H1 (cell line): ENCODE measurements at regions not wholly inside any gene's neighbourhood (a gene's known extent, or its start where the extent isn't known, plus 50 kb on each side); places are given as distances from the start of the nearest gene placed in this dataset.

Experiments
- CTCF ChIA-PET: fragments of 300-600 bp; sonication (Branson Sonifier 250); formaldehyde crosslinking; loops from one replicate; lab custom pipeline; 2021; ENCODE audit not compliant: partially characterized antibody; lab: Charles Lee
- POLR2A ChIA-PET: fragments of 300-600 bp; sonication (Branson Sonifier 250); formaldehyde crosslinking; loops from one replicate; lab custom pipeline; 2021; ENCODE audit warnings: inconsistent platforms; ENCODE audit not compliant: partially characterized antibody; lab: Charles Lee
- DNase-seq, 2 experiments: peaks; one replicate each; pipeline versions ENCODE4 v3.0.0 to v3.0.0-alpha.2; 2010 to 2022; ENCODE audit warnings: low spot score in 2 of 2, low read depth in 1 of 2, mixed read lengths in 1 of 2
- FAIRE-seq: peaks from 2 replicates; lab custom pipeline; 2011; peaks lifted over from hg19 to GRCh38; lab: Jason Lieb, UNC
- H2AFZ ChIP-seq: 2 replicates; pipeline ENCODE4 v1.8.1; 2012; ENCODE audit warnings: low read length, inconsistent platforms
- H2AK5ac ChIP-seq: 2 replicates; pipeline ENCODE4 v1.6.1; 2013; ENCODE audit warnings: low read depth, low read length
- H2BK120ac ChIP-seq: replicated peaks from 2 replicates; pipeline ENCODE3; 2013; ENCODE audit warnings: low read depth, low read length, inconsistent platforms
- H2BK12ac ChIP-seq: 2 replicates; pipeline ENCODE4 v1.6.1; 2013; ENCODE audit warnings: low read depth, low read length
- H2BK15ac ChIP-seq: 2 replicates; pipeline ENCODE4 v1.6.1; 2013; ENCODE audit warnings: low read length
- H2BK20ac ChIP-seq: 2 replicates; pipeline ENCODE4 v1.6.1; 2013; ENCODE audit warnings: low read length
- H2BK5ac ChIP-seq: 2 replicates; pipeline ENCODE4 v1.6.1; 2013; ENCODE audit warnings: low read depth, low read length
- H3K14ac ChIP-seq: 2 replicates; pipeline ENCODE4 v1.6.1; 2013; ENCODE audit warnings: inconsistent platforms; ENCODE audit not compliant: insufficient read length
- H3K18ac ChIP-seq: 2 replicates; pipeline ENCODE4 v1.6.1; 2013; ENCODE audit warnings: low read length; ENCODE audit errors: extremely low read depth
- H3K23ac ChIP-seq: 2 replicates; pipeline ENCODE4 v1.6.1; 2013; ENCODE audit warnings: inconsistent platforms; ENCODE audit not compliant: insufficient read length
- H3K23me2 ChIP-seq: 2 replicates; pipeline ENCODE4 v1.6.1; 2013; ENCODE audit warnings: low read depth, low read length
- H3K27ac ChIP-seq: 2 replicates; pipeline ENCODE4 v1.6.1; 2011; ENCODE audit warnings: low read depth, low read length, inconsistent platforms
- H3K27me3 ChIP-seq, 4 experiments: replicated peaks in 1 of 4; 1 replicate in 1 of 4; 2 replicates in 3 of 4; pipeline versions ENCODE4 v1.6.1 to v1.8.1; 2011 to 2013; ENCODE audit warnings: low read length in 3 of 4, mild to moderate bottlenecking in 3 of 4, inconsistent platforms in 2 of 4, mixed read lengths in 2 of 4, moderate library complexity in 1 of 4; ENCODE audit not compliant: control insufficient read depth in 3 of 4, insufficient read depth in 3 of 4; ENCODE audit errors: extremely low read depth in 1 of 4
- H3K36me3 ChIP-seq, 4 experiments: 2 replicates each; pipeline versions ENCODE4 v1.6.1 to v1.8.1; 2011 to 2013; ENCODE audit warnings: mild to moderate bottlenecking in 4 of 4, low read length in 3 of 4, moderate library complexity in 2 of 4, control low read depth in 1 of 4, inconsistent platforms in 1 of 4; ENCODE audit not compliant: insufficient read depth in 4 of 4, control insufficient read depth in 2 of 4
- H3K4ac ChIP-seq: replicated peaks from 2 replicates; pipeline ENCODE3; 2013; ENCODE audit warnings: low read length, low read depth, mixed read lengths, inconsistent platforms; ENCODE audit not compliant: insufficient read length
- H3K4me1 ChIP-seq, 4 experiments: replicated peaks in 1 of 4; 1 replicate in 1 of 4; 2 replicates in 3 of 4; pipeline versions ENCODE4 v1.6.1 to v1.8.1; 2011 to 2013; ENCODE audit warnings: low read length in 3 of 4, inconsistent platforms in 2 of 4, mixed read lengths in 1 of 4; ENCODE audit not compliant: insufficient read depth in 4 of 4, control insufficient read depth in 3 of 4
- H3K4me2 ChIP-seq, 2 experiments: 2 replicates each; pipeline versions ENCODE4 v1.6.1 to v1.8.1; 2011 to 2013; ENCODE audit warnings: low read depth in 2 of 2, low read length in 2 of 2, control low read depth in 1 of 2, inconsistent platforms in 1 of 2, mild to moderate bottlenecking in 1 of 2; ENCODE audit not compliant: insufficient read depth in 1 of 2
- H3K4me3 ChIP-seq, 4 experiments: fragments of 200-600, 300-600 bp in 1 of 4; sonication (generic), shearing (Covaris generic), sonication (Bioruptor Twin) in 1 of 4; 2 replicates each; pipeline versions ENCODE4 v1.5.1 to v1.8.1; 2011 to 2016; ENCODE audit warnings: low read length in 4 of 4, low read depth in 3 of 4, control low read depth in 2 of 4, inconsistent platforms in 2 of 4, mild to moderate bottlenecking in 2 of 4, mixed read lengths in 1 of 4, moderate library complexity in 1 of 4; ENCODE audit not compliant: insufficient read depth in 2 of 4; ENCODE audit errors: extremely low read depth in 1 of 4
- H3K56ac ChIP-seq: replicated peaks from 2 replicates; pipeline ENCODE3; 2013; ENCODE audit warnings: low read depth, mild to moderate bottlenecking, mixed read lengths, low read length, inconsistent platforms; ENCODE audit not compliant: insufficient read length
- H3K79me1 ChIP-seq: 2 replicates; pipeline ENCODE4 v1.6.1; 2013; ENCODE audit warnings: low read depth, low read length, control low read depth
- H3K79me2 ChIP-seq, 2 experiments: 2 replicates each; pipeline versions ENCODE4 v1.6.1 to v1.8.1; 2012 to 2013; ENCODE audit warnings: low read length in 2 of 2, mild to moderate bottlenecking in 2 of 2, inconsistent platforms in 1 of 2; ENCODE audit not compliant: insufficient read depth in 2 of 2, control insufficient read depth in 1 of 2
- H3K9ac ChIP-seq, 4 experiments: replicated peaks in 1 of 4; 1 replicate in 1 of 4; 2 replicates in 3 of 4; pipeline versions ENCODE4 v1.6.1 to v1.8.1; 2011 to 2013; ENCODE audit warnings: low read depth in 3 of 4, low read length in 3 of 4, control low read depth in 2 of 4, mild to moderate bottlenecking in 2 of 4, moderate library complexity in 2 of 4, inconsistent platforms in 1 of 4; ENCODE audit errors: extremely low read depth in 1 of 4
- H3K9me3 ChIP-seq, 2 experiments: 2 replicates each; pipeline versions ENCODE4 v1.6.1 to v1.8.1; 2012 to 2013; ENCODE audit warnings: mild to moderate bottlenecking in 2 of 2, moderate library complexity in 2 of 2, control low read depth in 1 of 2, inconsistent platforms in 1 of 2, low read depth in 1 of 2, low read length in 1 of 2, mixed read lengths in 1 of 2; ENCODE audit not compliant: insufficient read depth in 2 of 2
- H4K20me1 ChIP-seq, 2 experiments: replicated peaks in 1 of 2; 2 replicates each; pipeline versions ENCODE3 to v1.8.1; 2011 to 2013; ENCODE audit warnings: inconsistent platforms in 2 of 2, low read length in 2 of 2, mild to moderate bottlenecking in 1 of 2; ENCODE audit not compliant: insufficient read depth in 2 of 2, control insufficient read depth in 1 of 2
- H4K5ac ChIP-seq: 2 replicates; pipeline ENCODE4 v1.6.1; 2013; ENCODE audit warnings: low read length, low read depth, mixed read lengths, inconsistent platforms; ENCODE audit not compliant: insufficient read length
- H4K8ac ChIP-seq: 2 replicates; pipeline ENCODE4 v1.8.0; 2013; ENCODE audit warnings: mild to moderate bottlenecking, moderate library complexity, low read length, inconsistent platforms; ENCODE audit not compliant: insufficient read depth; ENCODE audit errors: extremely low read depth
- H4K91ac ChIP-seq: replicated peaks from 2 replicates; pipeline ENCODE3; 2013; ENCODE audit warnings: low read length, mixed read lengths, inconsistent platforms; ENCODE audit not compliant: insufficient read length
- CBX8 ChIP-seq: fragments of 300-800, 300-1000 bp; sonication (generic); IDR thresholded peaks from 2 replicates; pipeline ENCODE4 v1.7.1; 2016; ENCODE audit warnings: low read depth, low read length, borderline replicate concordance
- CHD2 ChIP-seq: IDR thresholded peaks from 2 replicates; pipeline ENCODE4 v1.6.1; 2012; ENCODE audit warnings: low read length, improper control_type of control experiment
- CREB1 ChIP-seq: IDR thresholded peaks from 2 replicates; pipeline ENCODE4 v1.6.1; 2012; ENCODE audit warnings: inconsistent platforms
- CTBP2 ChIP-seq: IDR thresholded peaks from 2 replicates; pipeline ENCODE4 v1.7.0; 2011; ENCODE audit warnings: borderline replicate concordance, mild to moderate bottlenecking, moderate library complexity, mixed read lengths, low read length; ENCODE audit not compliant: insufficient read depth, insufficient read length
- EGR1 ChIP-seq: IDR thresholded peaks from 2 replicates; pipeline ENCODE4 v1.6.1; 2011; ENCODE audit warnings: low read depth, low read length, borderline replicate concordance
- FOSL1 ChIP-seq: IDR thresholded peaks from 2 replicates; pipeline ENCODE4 v1.6.1; 2011; ENCODE audit warnings: mild to moderate bottlenecking, low read depth, low read length, moderate library complexity; ENCODE audit not compliant: insufficient read depth
- GTF2F1 ChIP-seq: IDR thresholded peaks from 2 replicates; pipeline ENCODE4 v1.6.1; 2012; ENCODE audit warnings: low read depth, low read length, improper control_type of control experiment, borderline replicate concordance
- JUN ChIP-seq: IDR thresholded peaks from 2 replicates; pipeline ENCODE4 v1.6.1; 2011; ENCODE audit warnings: low read depth, mild to moderate bottlenecking, improper control_type of control experiment, low read length
- JUND ChIP-seq: IDR thresholded peaks from 2 replicates; pipeline ENCODE4 v1.6.1; 2011; ENCODE audit warnings: mild to moderate bottlenecking, improper control_type of control experiment, low read length
- POLR2AphosphoS5 ChIP-seq: IDR thresholded peaks from 2 replicates; pipeline ENCODE4 v1.6.1; 2011; ENCODE audit warnings: low read depth, low read length
- POU5F1 ChIP-seq: IDR thresholded peaks from 2 replicates; pipeline ENCODE4 v1.6.1; 2011; ENCODE audit warnings: low read depth, mild to moderate bottlenecking, low read length, moderate library complexity
- RNF2 ChIP-seq: fragments of 200-900, 300-1000 bp; sonication (generic); IDR thresholded peaks from 2 replicates; pipeline ENCODE4 v1.7.1; 2016; ENCODE audit warnings: borderline replicate concordance, low read depth, mild to moderate bottlenecking, antibody characterized with exemption, low read length; ENCODE audit not compliant: poor library complexity, severe bottlenecking; ENCODE audit errors: missing control alignments
- SAP30 ChIP-seq: fragments of 300-600 bp; sonication (generic); IDR thresholded peaks from 2 replicates; pipeline ENCODE4 v1.7.1; 2012; ENCODE audit warnings: low read length, moderate library complexity, mild to moderate bottlenecking, inconsistent platforms; ENCODE audit not compliant: insufficient read depth, insufficient replicate concordance
- SP2 ChIP-seq: IDR thresholded peaks from 2 replicates; pipeline ENCODE4 v1.6.1; 2012; ENCODE audit warnings: mild to moderate bottlenecking, low read length, inconsistent platforms
- WGBS, 2 experiments: shearing (Covaris generic) in 1 of 2; methylation state at CpG; one replicate each; pipeline versions ENCODE4 v1.1.6 to v1.1.7; 2013 to 2015; ENCODE audit warnings: low lambda C conversion rate in 2 of 2, mixed read lengths in 2 of 2, inconsistent platforms in 1 of 2, low coverage in 1 of 2, missing lambda C conversion rate in 1 of 2; ENCODE audit not compliant: insufficient replicate concordance in 2 of 2, insufficient coverage in 1 of 2, insufficient read length in 1 of 2; ENCODE audit errors: extremely low coverage in 1 of 2, missing lambda C conversion rate in 1 of 2; 5-methylcytosine and 5-hydroxymethylcytosine counted together
- TF ChIP-seq, protein P1 (sequence below): IDR thresholded peaks from 2 replicates; pipeline ENCODE4 v1.6.1; 2012; ENCODE audit warnings: inconsistent platforms

DNA sequence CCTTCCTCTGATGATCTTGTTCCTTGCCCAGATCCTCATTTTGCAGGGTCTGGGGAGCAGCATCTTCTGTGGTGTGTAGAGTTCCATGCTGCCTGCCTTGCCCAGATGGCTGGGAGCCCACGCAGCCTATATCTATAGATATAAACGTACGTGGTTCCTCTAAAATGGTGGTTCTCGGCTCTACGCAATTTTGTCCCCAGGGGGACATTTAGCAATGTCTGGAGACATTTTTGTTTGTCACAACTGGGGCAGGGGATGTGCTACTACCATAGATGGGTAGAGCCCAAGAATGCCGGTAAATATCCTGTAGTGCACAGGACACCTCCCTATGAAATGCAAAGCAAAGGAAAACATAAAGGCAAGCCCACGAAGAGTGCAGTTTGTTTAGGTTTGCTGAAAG lies 98.4 kb upstream of the SPACA1 start:
- TF ChIP-seq POU5F1 (no peak), CBX8 (no peak), FOSL1 (no peak), SP2 (no peak), POLR2AphosphoS5 (no peak), EGR1 (no peak), CTBP2 (no peak), GTF2F1 (no peak), JUND (no peak), SAP30 (no peak), CREB1 (no peak), JUN (no peak), RNF2 (no peak), CHD2 (no peak)
- TF ChIP-seq, protein P1, sequence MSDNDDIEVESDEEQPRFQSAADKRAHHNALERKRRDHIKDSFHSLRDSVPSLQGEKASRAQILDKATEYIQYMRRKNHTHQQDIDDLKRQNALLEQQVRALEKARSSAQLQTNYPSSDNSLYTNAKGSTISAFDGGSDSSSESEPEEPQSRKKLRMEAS = no peak
- no peak for FAIRE-seq
- WGBS, 2 experiments = 96% methylated on average over 7 of the region's 7 CpGs; no CpG with 5 or more reads in 1 of the 2 experiments

More for the DNA sequence above, 98.4 kb upstream of the SPACA1 start:
- H3K79me1 ChIP-seq = no peaks in the 10 kb centered on the region
- H3K27me3 ChIP-seq = no peaks in the 10 kb centered on the region
- H3K23me2 ChIP-seq = no peaks in the 10 kb centered on the region; the same call in 1 of the 2 replicates
- H3K4me2 ChIP-seq = no peak overlapping the region
- no peak overlapping the region for H3K56ac ChIP-seq
- H2BK5ac ChIP-seq = no peak overlapping the region
- no peak overlapping the region for H2AK5ac ChIP-seq
- H3K23ac ChIP-seq = no peak overlapping the region
- H4K8ac ChIP-seq = no peak overlapping the region
- H3K18ac ChIP-seq = no peak overlapping the region
- H2BK12ac ChIP-seq = no peak overlapping the region
- H3K4me1 ChIP-seq = peaks cover 0 to 4% (median 0%) of the 10 kb centered on the region in 4 experiments; a peak in 1 of 7 replicates
- CTCF ChIA-PET = no interaction called here
- POLR2A ChIA-PET = no interaction called here
- H4K5ac ChIP-seq = no peak overlapping the region
- H2AFZ ChIP-seq = no peak overlapping the region
- no peak for DNase-seq
- no peak overlapping the region for H2BK20ac ChIP-seq
- no peaks in the 10 kb centered on the region for H3K79me2 ChIP-seq
- no peak overlapping the region for H3K27ac ChIP-seq
- H3K4ac ChIP-seq = no peak overlapping the region
- no peak overlapping the region for H3K14ac ChIP-seq
- H3K36me3 ChIP-seq = no peaks in the 10 kb centered on the region
- no peak overlapping the region for H3K9ac ChIP-seq
- no peaks in the 10 kb centered on the region for H4K20me1 ChIP-seq
- H2BK120ac ChIP-seq = no peak overlapping the region
- no peak overlapping the region for H3K4me3 ChIP-seq
- H2BK15ac ChIP-seq = no peak overlapping the region
- no peak overlapping the region for H4K91ac ChIP-seq
- no peaks in the 10 kb centered on the region for H3K9me3 ChIP-seq
